ENCODE measurements at regions not wholly inside any gene's neighbourhood (a gene's known extent, or its start where the extent isn't known, plus 50 kb on each side); places are given as distances from the start of the nearest gene placed in this dataset.

GRCh38 chr1:209309198-209309597 lies 274.3 kb upstream of the CAMK1G start:
- no peak for TF ChIP-seq CTCF (IDR thresholded peaks at IDR 0.05; ENCODE audit: low read depth, low read length)
- Histone ChIP-seq H3K4me3 (ENCODE audit: low read depth, low read length) (no peak overlapping the region), H3K27me3 (ENCODE audit: insufficient read depth, low read depth, severe bottlenecking) (peaks cover 60% of the 10 kb centered on the region), H3K9me3 (ENCODE audit: severe bottlenecking) (no peaks in the 10 kb centered on the region), H3K27ac (no peak overlapping the region), H3K36me3 (no peaks in the 10 kb centered on the region)
- DNase-seq = no peak

DNA sequence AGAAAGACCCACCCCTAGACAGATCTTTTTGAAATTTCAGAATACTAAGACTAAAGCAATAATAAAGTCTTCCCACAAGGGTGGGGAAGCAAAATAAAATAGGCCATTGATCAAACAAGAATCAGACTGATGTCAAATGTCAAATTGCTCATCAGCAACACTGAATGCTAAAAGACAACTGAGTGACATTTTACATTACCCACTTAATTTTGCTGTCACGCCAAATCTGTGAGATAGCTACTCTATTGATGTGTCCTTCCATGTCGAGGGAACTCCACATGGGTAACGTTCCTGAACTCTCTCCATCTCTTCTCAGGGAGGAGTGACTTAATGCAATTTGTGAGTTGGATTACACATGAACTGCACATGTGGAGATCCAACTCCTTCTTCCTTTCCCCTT lies 271.7 kb upstream of the CAMK1G start:
- no peak for TF ChIP-seq CTCF (IDR thresholded peaks at IDR 0.05; ENCODE audit: low read depth, low read length)
- no peaks in the 10 kb centered on the region for H3K36me3 ChIP-seq
- H3K4me3 ChIP-seq (ENCODE audit: low read depth, low read length) = no peak overlapping the region
- H3K27me3 ChIP-seq (ENCODE audit: insufficient read depth, low read depth, severe bottlenecking) = peaks cover 55% of the 10 kb centered on the region
- no peak overlapping the region for H3K27ac ChIP-seq
- no peaks in the 10 kb centered on the region for H3K9me3 ChIP-seq (ENCODE audit: severe bottlenecking)
- DNase-seq = no peak

- Histone ChIP-seq H3K9me3 (ENCODE audit: severe bottlenecking) (no peaks in the 10 kb centered on the region), H3K27me3 (ENCODE audit: insufficient read depth, low read depth, severe bottlenecking) (peaks cover 33% of the 10 kb centered on the region), H3K27ac (no peak overlapping the region), H3K4me3 (ENCODE audit: low read depth, low read length) (no peak overlapping the region), H3K36me3 (no peaks in the 10 kb centered on the region)
- no peak for TF ChIP-seq CTCF (IDR thresholded peaks at IDR 0.05; ENCODE audit: low read depth, low read length)
- no peak for DNase-seq
These were observed 266.6 kb upstream of the CAMK1G start for GRCh38 chr1:209316929-209317328.

DNA sequence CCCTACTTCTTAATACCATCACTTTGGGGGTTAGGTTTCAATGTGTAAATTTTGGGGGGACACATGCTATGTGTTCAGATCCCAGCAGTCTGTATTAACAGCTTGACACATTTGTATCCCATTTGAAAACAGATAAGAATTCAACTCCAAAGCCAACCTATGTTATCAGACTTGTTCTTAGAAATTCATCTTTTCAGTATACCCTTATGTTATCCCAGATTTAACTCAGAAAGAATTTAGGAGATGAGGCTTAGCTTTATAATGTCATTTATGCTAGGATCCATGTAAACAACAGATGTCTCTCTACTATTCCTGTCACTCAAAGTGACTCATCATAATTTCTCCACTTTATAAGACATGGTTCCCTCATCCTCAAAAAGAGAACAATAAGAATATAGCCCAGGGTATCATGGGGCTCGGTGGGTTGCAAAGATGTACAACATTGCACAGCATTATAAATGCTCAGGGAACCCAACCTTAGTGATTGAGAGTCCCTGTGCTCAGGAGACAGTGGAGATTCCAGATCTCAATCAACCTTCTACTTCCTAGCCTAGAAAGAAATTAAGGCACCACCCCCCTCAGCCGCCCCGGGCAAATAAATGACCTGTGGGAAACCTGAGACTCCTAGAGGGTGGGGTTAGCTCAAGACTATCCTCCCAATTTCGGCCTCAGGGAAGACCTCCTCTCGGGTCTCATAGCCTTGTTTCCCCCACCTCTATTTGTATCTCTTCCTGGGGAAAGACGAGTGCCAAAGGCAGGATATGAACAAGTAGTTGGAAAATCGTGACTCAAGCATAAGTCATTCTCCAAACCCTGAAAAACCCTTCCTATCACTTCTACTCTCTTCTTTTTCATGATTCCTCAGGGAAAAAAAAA lies 265.1 kb upstream of the CAMK1G start:
- DNase-seq = no peak

DNA sequence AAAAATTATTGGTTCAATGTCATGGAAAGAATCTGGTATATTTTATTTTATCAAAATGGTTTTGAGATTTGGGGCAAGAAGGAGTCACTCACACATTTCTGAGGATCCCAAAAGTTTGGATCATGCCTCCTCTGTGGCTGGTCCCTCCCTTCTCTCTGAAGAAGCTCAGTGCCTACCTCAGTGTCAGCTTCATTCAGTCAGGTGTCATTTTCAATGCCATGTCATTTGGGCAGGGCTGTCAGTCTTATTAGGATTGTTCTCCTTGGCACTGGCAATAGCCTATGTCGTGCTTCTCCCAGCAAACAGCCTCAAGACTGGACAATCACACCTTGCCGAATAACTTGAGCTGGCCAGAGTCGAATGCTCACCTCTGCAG lies 264.5 kb upstream of the CAMK1G start:
- no peak overlapping the region for H3K27ac ChIP-seq
- TF ChIP-seq CTCF (IDR thresholded peaks at IDR 0.05; ENCODE audit: low read depth, low read length) = no peak

More for the DNA sequence above, 265.1 kb upstream of the CAMK1G start:
- Histone ChIP-seq H3K27me3 (ENCODE audit: insufficient read depth, low read depth, severe bottlenecking) (peaks cover 33% of the 10 kb centered on the region), H3K9me3 (ENCODE audit: severe bottlenecking) (no peaks in the 10 kb centered on the region), H3K36me3 (no peaks in the 10 kb centered on the region), H3K27ac (no peak overlapping the region), H3K4me3 (ENCODE audit: low read depth, low read length) (no peak overlapping the region)
- TF ChIP-seq CTCF (IDR thresholded peaks at IDR 0.05; ENCODE audit: low read depth, low read length) = no peak

GRCh38 chr1:209319549-209319948 lies 264.0 kb upstream of the CAMK1G start:
- no peak for TF ChIP-seq CTCF (IDR thresholded peaks at IDR 0.05; ENCODE audit: low read depth, low read length)
- Histone ChIP-seq H3K9me3 (ENCODE audit: severe bottlenecking) (no peaks in the 10 kb centered on the region), H3K36me3 (no peaks in the 10 kb centered on the region), H3K27ac (no peak overlapping the region), H3K27me3 (ENCODE audit: insufficient read depth, low read depth, severe bottlenecking) (peaks cover 30% of the 10 kb centered on the region), H3K4me3 (ENCODE audit: low read depth, low read length) (no peak overlapping the region)
- no peak for DNase-seq

More for the DNA sequence above, 264.5 kb upstream of the CAMK1G start:
- Histone ChIP-seq H3K36me3 (no peaks in the 10 kb centered on the region), H3K9me3 (ENCODE audit: severe bottlenecking) (no peaks in the 10 kb centered on the region), H3K27me3 (ENCODE audit: insufficient read depth, low read depth, severe bottlenecking) (peaks cover 33% of the 10 kb centered on the region), H3K4me3 (ENCODE audit: low read depth, low read length) (no peak overlapping the region)
- no peak for DNase-seq

Data from WERI-Rb-1 (cell line).